Stimulated activated CD4-positive, alpha-beta T cell treated with anti-CD3 and anti-CD28 coated beads, Interleukin-2, amount 100 ng/mL, for 4 hours (primary cell): ENCODE measurements at regions not wholly inside any gene's neighbourhood (a gene's known extent, or its start where the extent isn't known, plus 50 kb on each side); places are given as distances from the start of the nearest gene placed in this dataset.

Experiments
- DNase-seq: peaks from one replicate; pipeline ENCODE4 v3.0.0-alpha.2; 2020; ENCODE audit warnings: low read depth

- DNase-seq: no peak
Observed at GRCh38 chr22:27624042-27624441, 177.5 kb downstream of the MN1 start.

DNA sequence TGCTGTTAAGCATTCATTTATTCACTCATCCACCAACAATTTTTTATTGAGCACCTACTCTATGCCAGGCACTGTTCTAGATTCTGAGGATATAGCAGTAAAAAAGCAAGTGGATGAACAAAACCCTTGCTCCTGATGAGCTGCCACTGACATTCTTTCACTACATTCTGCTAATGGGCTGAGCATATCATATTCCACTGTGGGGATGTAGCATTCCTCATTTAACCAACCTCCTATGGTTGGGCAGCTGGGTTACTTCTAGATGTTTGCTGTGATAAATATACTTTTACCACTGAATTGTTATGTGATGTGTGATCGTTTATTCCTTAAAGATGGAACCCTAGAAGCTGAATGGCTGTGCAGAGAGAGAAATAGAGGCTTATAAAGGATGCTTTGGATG lies 176.9 kb downstream of the MN1 start:
- DNase-seq: no peak

- no peak for DNase-seq
Observed at GRCh38 chr22:27625769-27626674, 175.5 kb downstream of the MN1 start.

GRCh38 chr22:27626675-27627443 lies 174.7 kb downstream of the MN1 start:
- no peak for DNase-seq

DNA sequence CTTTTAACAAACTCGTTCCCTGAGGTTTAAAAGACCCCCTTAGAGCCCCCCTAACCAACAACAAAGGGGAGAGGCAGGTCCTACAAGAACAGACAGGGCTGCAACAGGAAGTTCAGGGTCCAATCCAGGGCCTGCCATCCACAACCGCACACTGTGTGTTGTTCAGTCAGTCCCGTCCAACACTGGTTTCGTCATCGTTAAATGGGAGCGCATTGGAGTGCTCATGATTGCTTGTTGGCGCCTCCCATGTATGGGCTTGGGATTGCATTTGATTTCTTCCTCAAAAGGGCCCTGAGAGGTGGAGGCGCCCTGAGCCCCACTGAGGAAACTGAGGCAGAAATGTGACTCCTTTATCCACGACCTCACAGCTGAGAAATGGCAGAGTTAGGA lies 174.1 kb downstream of the MN1 start:
- no peak for DNase-seq

GRCh38 chr22:27627901-27628300 lies 173.7 kb downstream of the MN1 start:
- DNase-seq: no peak

- no peak for DNase-seq
Observed at GRCh38 chr22:27628341-27628740, 173.2 kb downstream of the MN1 start.

DNA sequence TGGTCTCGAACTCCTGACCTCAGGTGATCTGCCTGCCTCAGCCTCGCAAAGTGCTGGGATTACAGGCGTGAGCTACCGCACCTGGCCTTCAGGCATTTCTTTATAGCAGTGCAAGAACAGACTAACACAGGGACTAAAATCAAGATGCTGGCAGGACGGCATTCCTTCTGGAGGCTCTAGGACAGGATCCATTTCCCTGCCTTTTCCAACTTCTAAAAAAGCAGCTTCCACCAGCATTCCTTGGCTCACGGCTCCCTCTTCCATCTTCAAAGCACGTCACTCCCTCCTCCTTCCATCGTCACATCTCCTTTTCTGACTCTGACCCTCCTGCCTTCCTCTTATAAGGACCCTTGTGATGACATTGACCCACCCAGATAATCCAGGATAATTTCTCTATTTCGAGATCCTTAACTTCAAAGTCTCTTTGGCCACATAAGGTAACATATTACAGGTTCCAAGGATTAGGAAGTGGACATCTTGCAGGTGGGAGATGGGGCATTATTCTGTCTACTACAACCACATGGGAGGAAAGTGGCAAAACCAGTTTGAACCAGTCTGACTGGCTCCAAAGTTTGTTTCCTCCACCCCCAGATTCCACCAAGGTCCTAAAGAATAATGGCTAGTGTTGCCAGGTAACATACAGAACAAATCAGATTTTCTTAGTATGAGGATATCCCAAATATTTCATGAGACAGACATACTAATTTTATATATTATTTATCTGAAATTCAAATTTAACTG lies 172.5 kb downstream of the MN1 start:
- no peak for DNase-seq

DNA sequence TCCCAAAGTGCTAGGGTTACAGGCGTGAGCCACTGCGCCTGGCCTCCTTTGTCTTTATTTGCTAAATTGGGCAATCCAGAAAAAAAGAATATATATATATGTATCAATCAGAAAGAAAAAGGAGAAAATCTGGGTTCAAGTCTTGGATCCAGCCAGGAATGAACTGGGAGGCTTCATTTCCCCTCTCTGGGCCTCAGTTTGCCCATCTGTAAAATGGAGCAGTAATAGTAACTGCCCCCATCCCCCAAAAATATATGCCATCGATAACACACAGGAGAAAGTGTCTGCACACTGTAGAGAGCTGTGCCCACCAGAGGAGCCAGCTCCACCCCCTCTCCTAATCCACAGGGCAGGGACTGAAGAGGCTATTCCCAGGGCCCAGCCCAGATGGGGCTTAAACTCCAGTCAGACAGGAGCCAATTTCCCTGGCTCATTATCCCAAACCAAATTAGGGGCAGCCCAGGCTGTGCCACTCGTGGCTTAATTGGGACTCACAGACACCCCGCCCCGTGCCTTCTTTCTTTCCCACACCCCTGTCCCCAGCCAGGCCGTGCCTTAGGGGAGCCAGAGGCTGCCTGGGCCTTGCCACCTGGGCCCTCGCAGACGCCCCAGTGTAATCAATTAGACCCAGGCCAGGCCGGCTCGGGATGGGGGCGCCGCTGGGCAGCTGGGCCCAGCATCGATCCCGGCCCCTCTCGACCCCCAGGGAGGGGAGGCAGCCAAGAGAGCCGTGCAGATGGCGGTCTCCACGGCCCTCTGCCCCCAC lies 171.5 kb downstream of the MN1 start:
- DNase-seq: no peak

GRCh38 chr22:27630754-27631153 lies 170.8 kb downstream of the MN1 start:
- DNase-seq: no peak

DNA sequence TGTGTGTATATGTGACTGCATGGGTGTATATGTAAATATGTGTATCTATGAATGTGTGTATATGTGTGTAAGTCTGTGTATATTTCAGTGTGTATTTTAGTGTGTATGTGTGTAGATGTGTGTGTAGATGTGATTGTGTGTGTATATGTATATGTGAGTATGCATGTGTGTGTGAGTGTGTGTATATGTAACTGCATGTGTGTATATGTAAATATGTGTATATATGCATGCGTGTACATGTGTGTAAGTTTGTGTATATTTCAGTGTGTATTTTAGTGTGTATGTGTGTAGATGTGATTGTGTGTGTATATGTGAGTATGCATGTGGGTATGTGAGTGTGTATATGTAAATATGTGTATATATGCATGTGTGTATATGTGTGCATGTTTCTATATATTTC lies 169.9 kb downstream of the MN1 start:
- DNase-seq: no peak

DNA sequence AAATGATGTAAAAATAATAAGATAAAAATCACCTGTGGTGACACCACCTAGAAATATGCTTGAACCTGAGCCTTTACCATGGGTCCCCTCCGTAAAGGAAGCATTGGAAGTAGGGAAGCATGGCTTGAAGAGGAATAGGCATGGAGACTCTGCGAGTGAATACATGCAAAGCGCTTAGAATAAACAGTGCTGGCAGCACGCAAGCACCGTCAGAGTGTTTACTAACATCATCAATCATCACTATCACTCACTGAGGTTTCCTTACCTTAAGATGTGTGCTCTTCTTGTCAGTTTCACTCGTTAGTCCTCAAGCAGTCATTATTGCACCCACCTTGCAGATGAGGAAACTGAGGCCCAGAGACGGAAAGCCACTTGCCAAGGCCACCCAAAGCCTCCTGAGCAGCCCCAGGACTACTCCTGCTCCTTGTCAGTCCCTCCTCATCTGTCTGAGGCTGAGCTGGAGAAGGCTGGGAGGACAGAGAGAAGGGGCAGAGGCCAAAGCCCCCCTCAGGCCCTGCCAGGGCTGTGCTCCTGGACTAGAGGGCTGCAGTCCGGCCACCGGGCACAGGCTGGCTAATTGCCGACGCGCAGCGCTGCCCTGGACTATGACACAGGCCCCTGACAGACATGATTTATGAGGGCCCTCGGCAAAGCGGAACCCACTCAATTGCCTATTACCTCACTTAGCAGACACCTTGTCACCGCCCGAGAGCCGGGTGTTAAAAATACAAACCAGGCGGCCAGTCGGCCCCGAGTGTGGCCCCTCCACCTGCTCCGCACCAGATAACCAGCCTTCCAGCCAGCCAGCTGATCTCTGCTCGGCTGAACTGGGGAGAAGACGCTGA lies 168.9 kb downstream of the MN1 start:
- DNase-seq: no peak

- no peak for DNase-seq
Observed at GRCh38 chr22:27633296-27633871, 168.2 kb downstream of the MN1 start.

- no peak for DNase-seq
Observed at GRCh38 chr22:27634043-27634740, 167.4 kb downstream of the MN1 start.

GRCh38 chr22:27635435-27635834 lies 166.1 kb downstream of the MN1 start:
- DNase-seq: no peak

DNA sequence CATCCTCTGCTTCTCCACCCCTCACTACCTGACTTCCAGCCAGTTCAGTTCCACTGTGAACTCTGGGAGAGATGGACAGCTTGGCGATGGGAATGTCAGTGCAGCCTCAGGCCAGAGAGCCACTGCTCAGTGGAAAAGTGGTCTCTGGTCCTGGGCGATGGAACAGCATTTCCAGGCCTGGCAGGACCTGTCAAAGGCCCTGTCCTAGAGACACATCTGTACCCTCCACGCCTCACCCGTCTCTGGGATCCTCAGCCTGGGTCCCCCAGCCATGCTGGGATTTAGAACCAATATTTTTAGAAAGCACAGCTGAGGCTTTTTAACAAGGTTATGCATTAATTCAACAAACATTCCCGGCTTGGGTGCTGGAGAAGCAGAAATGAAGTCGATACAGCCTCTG lies 165.7 kb downstream of the MN1 start:
- no peak for DNase-seq

- DNase-seq: no peak
Observed at GRCh38 chr22:27636716-27637508, 164.6 kb downstream of the MN1 start.

DNA sequence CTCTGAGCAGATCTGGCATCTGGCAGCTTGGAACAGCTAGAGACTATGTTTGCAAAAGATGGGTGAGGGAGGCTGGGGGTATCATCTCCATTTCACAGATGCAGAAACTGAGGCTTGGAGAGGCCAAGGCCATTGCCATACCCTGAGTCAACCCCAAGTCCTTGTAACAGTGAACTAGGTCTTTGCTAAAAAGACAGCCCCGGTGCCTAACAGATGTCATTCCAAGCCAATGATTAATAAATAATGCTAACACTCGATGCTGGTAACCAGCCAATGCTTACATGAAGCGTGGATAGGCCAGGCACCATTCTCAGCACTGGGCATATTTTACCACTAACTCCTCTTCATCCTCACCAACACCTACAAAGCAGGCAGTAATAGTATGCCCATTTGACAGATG lies 164.0 kb downstream of the MN1 start:
- DNase-seq: no peak
